ENCODE measurements at regions not wholly inside any gene's neighbourhood (a gene's known extent, or its start where the extent isn't known, plus 50 kb on each side); places are given as distances from the start of the nearest gene placed in this dataset.

GRCh38 chr19:28201462-28201943 lies 1011.4 kb downstream of the UQCRFS1 start:
- ATAC-seq: no peak
- WGBS (ENCODE audit: missing lambda C conversion rate): 39% methylated on average over 5 of the region's 5 CpGs
- no peak overlapping the region for H3K4me3 ChIP-seq
- CTCF ChIA-PET: no interaction called here
- no peak overlapping the region for H3K27ac ChIP-seq
- FAIRE-seq: no peak
- DNase-seq (ENCODE audit: low read depth in 1 of 2, low spot score in 1 of 2): no peak
- no peak overlapping the region for H3K4me2 ChIP-seq
- TF ChIP-seq SREBF2 (IDR thresholded peaks at IDR 0.05): no peak
- H3K9me3 ChIP-seq: peaks cover 39% of the 10 kb centered on the region
- no peaks in the 10 kb centered on the region for H3K4me1 ChIP-seq
- POLR2A ChIA-PET: no interaction called here

GRCh38 chr19:28199323-28199722 lies 1013.6 kb downstream of the UQCRFS1 start:
- Histone ChIP-seq H3K4me3 (no peak overlapping the region), H3K27ac (no peak overlapping the region), H3K4me1 (no peaks in the 10 kb centered on the region), H3K9me3 (peaks cover 41% of the 10 kb centered on the region), H3K4me2 (no peak overlapping the region)
- WGBS (ENCODE audit: missing lambda C conversion rate): 9% methylated on average over 6 of the region's 6 CpGs
- no peak for DNase-seq (ENCODE audit: low read depth in 1 of 2, low spot score in 1 of 2)
- ChIA-PET POLR2A (no interaction called here), CTCF (no interaction called here)
- no peak for ATAC-seq
- TF ChIP-seq POLR2A (IDR thresholded peaks at IDR 0.05; ENCODE audit: low read length) (no peak), RFX5 (IDR thresholded peaks at IDR 0.05) (no peak), HOXB5 (CRISPR knock-in tag; IDR thresholded peaks at IDR 0.05) (no peak), KDM1A (IDR thresholded peaks at IDR 0.05; ENCODE audit: low read depth) (no peak), JUNB (IDR thresholded peaks at IDR 0.05) (no peak), MAFK (IDR thresholded peaks at IDR 0.05; ENCODE audit: partially characterized antibody) (no peak), HOXB13 (CRISPR knock-in tag; IDR thresholded peaks at IDR 0.05; ENCODE audit: low read depth) (no peak), CBX2 (IDR thresholded peaks at IDR 0.05; ENCODE audit: borderline replicate concordance, low read depth) (no peak), REST (IDR thresholded peaks at IDR 0.05) (no peak), EHMT2 (IDR thresholded peaks at IDR 0.05; ENCODE audit: low read depth) (no peak), EHF (CRISPR knock-in tag; IDR thresholded peaks at IDR 0.05) (no peak), PBX3 (IDR thresholded peaks at IDR 0.05) (no peak), MYC (IDR thresholded peaks at IDR 0.05; ENCODE audit: borderline replicate concordance, low read length) (no peak), MAX (IDR thresholded peaks at IDR 0.05) (no peak), RNF2 (IDR thresholded peaks at IDR 0.05; ENCODE audit: borderline replicate concordance, low read depth) (no peak), FOSL2 (IDR thresholded peaks at IDR 0.05) (no peak), FOSL2 (CRISPR knock-in tag; IDR thresholded peaks at IDR 0.05) (no peak), CEBPB (IDR thresholded peaks at IDR 0.05) (no peak), KDM5A (IDR thresholded peaks at IDR 0.05) (no peak), HMGXB4 (CRISPR knock-in tag; IDR thresholded peaks at IDR 0.05; ENCODE audit: borderline replicate concordance) (no peak), RAD21 (conservative IDR thresholded peaks at IDR 0.05 in 1 of 2, IDR thresholded peaks at IDR 0.05 in 1 of 2) (no peak)
- FAIRE-seq: no peak

Measured in A549 (cell line).